AG10803 (cell line): ENCODE measurements at regions not wholly inside any gene's neighbourhood (a gene's known extent, or its start where the extent isn't known, plus 50 kb on each side); places are given as distances from the start of the nearest gene placed in this dataset.

Source experiments
- DNase-seq: peaks from one replicate; pipeline ENCODE4 v3.0.0; 2010; ENCODE audit warnings: low read depth
- H3K4me3 ChIP-seq: 2 replicates; pipeline ENCODE4 v1.5.1; 2011; ENCODE audit warnings: mild to moderate bottlenecking, low read length, control low read depth
- TF ChIP-seq, protein P1 (sequence below): conservative IDR thresholded peaks from 2 replicates; pipeline ENCODE4 v1.5.1; 2011; ENCODE audit warnings: mild to moderate bottlenecking, low read length, control low read depth, inconsistent platforms

DNA sequence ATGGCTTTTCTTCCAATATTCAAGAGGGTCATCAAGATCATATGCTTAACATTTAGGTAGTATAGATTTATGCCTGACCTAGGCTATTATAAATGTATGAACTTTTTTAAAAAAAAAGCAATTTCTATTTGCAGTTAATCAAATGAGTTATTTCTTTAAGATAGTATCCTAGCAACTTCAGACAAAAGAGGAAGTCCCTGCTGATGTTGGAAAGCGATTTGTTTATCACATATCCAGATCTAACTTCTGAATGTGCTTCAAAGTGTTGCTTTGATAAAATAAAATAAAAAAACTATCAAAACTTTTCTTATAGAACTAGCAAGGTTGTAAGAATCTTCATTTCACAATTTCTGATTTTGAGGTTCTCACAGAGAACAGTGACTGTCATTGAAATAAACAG, 401.9 kb upstream of the PHF14 start:
- no peak overlapping the region for H3K4me3 ChIP-seq
- TF ChIP-seq, protein P1, sequence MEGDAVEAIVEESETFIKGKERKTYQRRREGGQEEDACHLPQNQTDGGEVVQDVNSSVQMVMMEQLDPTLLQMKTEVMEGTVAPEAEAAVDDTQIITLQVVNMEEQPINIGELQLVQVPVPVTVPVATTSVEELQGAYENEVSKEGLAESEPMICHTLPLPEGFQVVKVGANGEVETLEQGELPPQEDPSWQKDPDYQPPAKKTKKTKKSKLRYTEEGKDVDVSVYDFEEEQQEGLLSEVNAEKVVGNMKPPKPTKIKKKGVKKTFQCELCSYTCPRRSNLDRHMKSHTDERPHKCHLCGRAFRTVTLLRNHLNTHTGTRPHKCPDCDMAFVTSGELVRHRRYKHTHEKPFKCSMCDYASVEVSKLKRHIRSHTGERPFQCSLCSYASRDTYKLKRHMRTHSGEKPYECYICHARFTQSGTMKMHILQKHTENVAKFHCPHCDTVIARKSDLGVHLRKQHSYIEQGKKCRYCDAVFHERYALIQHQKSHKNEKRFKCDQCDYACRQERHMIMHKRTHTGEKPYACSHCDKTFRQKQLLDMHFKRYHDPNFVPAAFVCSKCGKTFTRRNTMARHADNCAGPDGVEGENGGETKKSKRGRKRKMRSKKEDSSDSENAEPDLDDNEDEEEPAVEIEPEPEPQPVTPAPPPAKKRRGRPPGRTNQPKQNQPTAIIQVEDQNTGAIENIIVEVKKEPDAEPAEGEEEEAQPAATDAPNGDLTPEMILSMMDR: no peak
- no peak for DNase-seq

DNA sequence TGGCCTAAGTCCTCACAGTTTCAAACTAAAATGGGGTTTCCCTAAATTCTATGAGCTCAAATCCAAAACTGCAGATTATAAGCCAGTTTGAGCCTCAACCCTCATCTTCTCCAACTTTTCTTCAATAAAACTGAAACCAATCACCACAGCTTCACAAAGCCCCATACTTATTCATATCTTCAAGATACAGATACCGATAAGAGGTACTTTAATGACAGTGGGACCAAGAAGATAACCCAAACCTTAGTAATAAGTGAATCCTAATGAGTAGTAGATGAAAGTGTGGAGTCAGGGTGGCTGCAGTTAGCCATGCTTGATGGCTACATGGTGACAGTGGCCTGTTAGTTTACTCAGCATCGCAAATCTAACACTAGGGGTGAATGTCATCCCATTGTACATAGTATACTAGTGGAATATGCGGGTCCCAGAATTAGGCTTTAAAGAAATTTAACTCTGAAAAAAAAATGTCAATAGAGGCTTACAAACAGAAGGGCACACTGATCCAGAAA, 395.8 kb upstream of the PHF14 start:
- DNase-seq: no peak
- TF ChIP-seq, protein P1: no peak

DNA sequence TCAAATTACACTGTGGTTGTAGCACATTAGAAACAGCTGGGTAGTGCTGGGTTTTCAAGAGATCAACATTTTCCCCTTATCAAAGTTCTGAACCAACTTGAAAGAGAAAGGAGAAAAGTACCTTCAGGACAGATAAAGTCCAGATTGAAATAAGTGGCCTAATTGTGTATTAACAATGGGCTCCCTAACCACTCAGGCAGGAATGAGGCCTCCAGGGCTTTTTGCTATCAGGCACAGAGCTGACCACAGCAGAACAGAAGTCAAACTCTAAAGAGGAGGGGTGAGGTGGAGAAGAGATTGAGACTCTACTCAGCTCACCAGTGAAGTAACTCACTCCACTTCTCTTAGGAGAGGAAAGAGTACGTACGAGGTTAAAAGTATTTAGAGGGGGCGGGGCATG, 394.1 kb upstream of the PHF14 start:
- TF ChIP-seq, protein P1: no peak
- DNase-seq: no peak
- H3K4me3 ChIP-seq: no peak overlapping the region

More for the DNA sequence above, 395.8 kb upstream of the PHF14 start:
- no peak overlapping the region for H3K4me3 ChIP-seq

DNA sequence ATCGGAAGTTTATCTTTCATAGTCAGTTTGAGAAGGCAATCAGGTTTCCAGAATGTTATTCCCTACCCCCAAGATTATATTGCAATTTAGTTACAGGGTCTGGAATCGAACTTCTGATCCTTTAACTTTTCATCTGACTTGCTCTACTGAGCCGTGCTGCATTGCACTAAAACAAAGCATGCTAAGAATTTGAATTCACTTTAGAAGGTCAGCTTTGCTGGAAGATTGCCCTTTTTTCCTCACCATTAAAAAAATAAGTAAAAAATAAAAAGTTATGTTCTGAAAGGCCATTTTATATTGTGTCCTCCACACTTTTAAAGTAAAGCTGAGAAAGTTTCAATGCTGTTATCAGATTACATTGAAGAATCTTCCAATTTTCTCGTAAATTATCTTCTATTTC, 388.8 kb upstream of the PHF14 start:
- TF ChIP-seq, protein P1: no peak
- no peak overlapping the region for H3K4me3 ChIP-seq
- no peak for DNase-seq

DNA sequence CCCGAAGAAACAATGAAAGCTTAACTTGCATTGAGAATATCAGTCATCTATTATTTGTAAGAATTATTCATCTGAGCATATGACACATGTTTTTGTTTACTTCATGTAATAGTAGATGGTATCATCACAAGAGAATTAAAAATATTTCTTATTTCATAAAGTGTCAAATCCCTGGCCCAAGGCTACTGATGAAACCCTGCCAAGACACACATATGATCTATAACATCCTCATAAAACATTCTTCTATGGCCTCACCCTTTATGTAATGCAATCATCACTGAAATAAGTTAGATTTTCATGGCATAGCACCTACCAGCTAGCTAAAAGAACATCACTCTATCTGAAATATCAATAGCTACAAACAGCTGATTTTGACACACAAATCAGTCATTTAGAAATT, 385.6 kb upstream of the PHF14 start:
- no peak overlapping the region for H3K4me3 ChIP-seq
- no peak for DNase-seq
- TF ChIP-seq, protein P1: no peak

DNA sequence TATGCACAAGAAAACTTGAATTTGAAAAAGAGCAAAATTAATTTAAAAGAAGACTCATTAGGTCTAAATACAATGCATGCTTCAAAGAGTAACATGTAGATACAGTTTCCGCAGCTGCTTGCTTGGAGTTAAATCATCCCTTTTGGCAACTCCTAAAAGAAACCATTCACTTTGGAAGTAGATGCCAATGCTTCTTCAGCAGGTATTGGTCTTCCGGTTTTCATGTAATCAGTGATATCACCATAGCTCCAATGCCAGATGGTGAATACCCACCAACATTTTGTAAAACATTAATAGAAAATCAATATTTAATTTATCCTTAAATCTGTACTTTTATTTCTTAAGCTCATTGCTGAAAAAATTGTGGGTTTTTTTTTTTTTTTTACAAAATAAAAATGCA, 381.1 kb upstream of the PHF14 start:
- H3K4me3 ChIP-seq: no peak overlapping the region
- no peak for DNase-seq
- TF ChIP-seq, protein P1: no peak

DNA sequence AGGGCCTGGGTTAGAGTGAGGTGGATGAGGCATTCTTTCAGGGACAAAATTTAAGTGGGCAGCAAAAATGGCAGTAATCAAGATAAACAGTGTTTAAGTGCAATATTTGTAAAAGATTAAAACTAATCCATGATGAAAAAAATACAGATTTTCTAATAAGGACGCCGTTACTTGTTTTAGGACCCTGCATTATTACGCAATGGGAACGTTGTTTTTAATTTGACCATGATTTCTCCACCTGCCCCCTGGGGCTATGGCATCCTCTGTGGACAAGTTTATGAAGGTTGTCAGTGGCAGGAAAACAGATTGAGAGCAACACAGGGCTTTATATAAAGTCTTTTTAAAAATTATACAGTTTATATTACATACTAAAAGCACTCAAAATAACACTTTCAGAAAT, 380.6 kb upstream of the PHF14 start:
- TF ChIP-seq, protein P1: no peak
- no peak for DNase-seq
- no peak overlapping the region for H3K4me3 ChIP-seq
